Chondrocyte (in vitro differentiated cells): ENCODE measurements at regions not wholly inside any gene's neighbourhood (a gene's known extent, or its start where the extent isn't known, plus 50 kb on each side); places are given as distances from the start of the nearest gene placed in this dataset.
A peak's percentile ranks its signal among the peaks of the same experiment; 100 is the strongest.

Experiments
- DNase-seq: peaks from one replicate; pipeline ENCODE4 v3.0.0; 2021; ENCODE audit warnings: mixed read lengths, low spot score
- H3K27ac Mint-ChIP-seq: one replicate; pipeline ENCODE4 v1.8.0; 2021; ENCODE audit warnings: mild to moderate bottlenecking, moderate library complexity, mixed read lengths; ENCODE audit not compliant: unreplicated experiment
- H3K27me3 Mint-ChIP-seq: 2 replicates; pipeline ENCODE4 v1.8.0; 2021; ENCODE audit warnings: low read depth, mixed read lengths
- H3K36me3 Mint-ChIP-seq: 2 replicates; pipeline ENCODE4 v1.8.0; 2021; ENCODE audit warnings: low read depth, mixed read lengths
- H3K4me1 Mint-ChIP-seq: 2 replicates; pipeline ENCODE4 v1.8.0; 2021; ENCODE audit warnings: low read depth, mild to moderate bottlenecking, mixed read lengths
- H3K4me3 Mint-ChIP-seq: one replicate; pipeline ENCODE4 v1.8.0; 2021; ENCODE audit warnings: mild to moderate bottlenecking, moderate library complexity, mixed read lengths; ENCODE audit not compliant: unreplicated experiment
- H3K9me3 Mint-ChIP-seq: 2 replicates; pipeline ENCODE4 v1.8.0; 2021; ENCODE audit warnings: low read depth, mixed read lengths
- CTCF ChIP-seq: fragments of 200-600 bp; sonication (generic); IDR thresholded peaks from 2 replicates; pipeline ENCODE4 v1.5.0; 2021; ENCODE audit warnings: antibody characterized with exemption, mild to moderate bottlenecking, moderate library complexity

GRCh38 chr5:8185852-8186251, 316.9 kb downstream of the MTRR start:
- Mint-ChIP-seq H3K27me3 (peaks cover 7% of the 10 kb centered on the region), H3K36me3 (no peaks in the 10 kb centered on the region), H3K27ac (no peak overlapping the region), H3K4me3 (no peak overlapping the region), H3K4me1 (peaks cover 11% of the 10 kb centered on the region), H3K9me3 (peaks cover 2% of the 10 kb centered on the region)
- no peak for TF ChIP-seq CTCF
- no peak for DNase-seq

GRCh38 chr5:8188874-8189565, 320.1 kb downstream of the MTRR start:
- DNase-seq: no peak
- no peak overlapping the region for H3K4me3 Mint-ChIP-seq
- H3K27me3 Mint-ChIP-seq: no peaks in the 10 kb centered on the region
- H3K27ac Mint-ChIP-seq: peak overlapping the region; percentile 76
- H3K4me1 Mint-ChIP-seq: peaks cover 11% of the 10 kb centered on the region
- H3K9me3 Mint-ChIP-seq: peaks cover 2% of the 10 kb centered on the region
- no peaks in the 10 kb centered on the region for H3K36me3 Mint-ChIP-seq
- no peak for TF ChIP-seq CTCF

- no peak for TF ChIP-seq CTCF
- Mint-ChIP-seq H3K4me1 (peaks cover 32% of the 10 kb centered on the region), H3K4me3 (no peak overlapping the region), H3K27me3 (no peaks in the 10 kb centered on the region), H3K9me3 (peaks cover 2% of the 10 kb centered on the region), H3K36me3 (no peaks in the 10 kb centered on the region), H3K27ac (no peak overlapping the region)
- DNase-seq: no peak
Observed at GRCh38 chr5:8192840-8193239, 323.9 kb downstream of the MTRR start.

- no peak for DNase-seq
- H3K27me3 Mint-ChIP-seq: no peaks in the 10 kb centered on the region
- no peaks in the 10 kb centered on the region for H3K36me3 Mint-ChIP-seq
- H3K27ac Mint-ChIP-seq: no peak overlapping the region
- TF ChIP-seq CTCF: no peak
- no peaks in the 10 kb centered on the region for H3K9me3 Mint-ChIP-seq
- peaks cover 22% of the 10 kb centered on the region for H3K4me1 Mint-ChIP-seq
- H3K4me3 Mint-ChIP-seq: no peak overlapping the region
Observed at GRCh38 chr5:8196061-8196460, 327.1 kb downstream of the MTRR start.

- TF ChIP-seq CTCF: no peak
- no peak overlapping the region for H3K27ac Mint-ChIP-seq
- H3K36me3 Mint-ChIP-seq: no peaks in the 10 kb centered on the region
- no peaks in the 10 kb centered on the region for H3K4me1 Mint-ChIP-seq
- peaks cover 9% of the 10 kb centered on the region for H3K9me3 Mint-ChIP-seq
- H3K4me3 Mint-ChIP-seq: no peak overlapping the region
- DNase-seq: no peak
- H3K27me3 Mint-ChIP-seq: peaks cover 6% of the 10 kb centered on the region
Observed at GRCh38 chr5:8208307-8208706, 339.4 kb downstream of the MTRR start.
